HL-60 (cell line): ENCODE measurements at regions not wholly inside any gene's neighbourhood (a gene's known extent, or its start where the extent isn't known, plus 50 kb on each side); places are given as distances from the start of the nearest gene placed in this dataset.

ENCODE experiments used
- DNase-seq, 2 experiments: peaks; one replicate each; pipeline ENCODE4 v3.0.0-alpha.2; 2010 to 2020; ENCODE audit warnings: low read depth in 1 of 2, low spot score in 1 of 2
- H3K27ac ChIP-seq: fragments of 250-450 bp; sonication (Bioruptor Pico); replicated peaks from 2 replicates; pipeline ENCODE4 v1.5.1; 2020; ENCODE audit warnings: mild to moderate bottlenecking, moderate library complexity
- H3K27me3 ChIP-seq: fragments of 250-450 bp; sonication (Bioruptor Pico); 2 replicates; pipeline ENCODE4 v1.5.1; 2021; ENCODE audit warnings: mild to moderate bottlenecking, moderate library complexity; ENCODE audit not compliant: insufficient read depth, poor library complexity, severe bottlenecking
- H3K4me3 ChIP-seq: replicated peaks from 2 replicates; pipeline ENCODE4 v1.5.1; 2011; ENCODE audit warnings: mild to moderate bottlenecking, control low read depth, low read length; ENCODE audit not compliant: insufficient read depth
- CTCF ChIP-seq: IDR thresholded peaks from one replicate; pipeline ENCODE4 v1.5.1; 2011; ENCODE audit warnings: low read length, control low read depth, inconsistent platforms; ENCODE audit not compliant: insufficient read depth
- GABPA ChIP-seq: IDR thresholded peaks from 2 replicates; pipeline ENCODE4 v1.6.1; 2012; ENCODE audit warnings: low read depth
- POLR2AphosphoS5 ChIP-seq: IDR thresholded peaks from 2 replicates; pipeline ENCODE4 v1.6.1; 2012; ENCODE audit warnings: low read depth
- REST ChIP-seq: IDR thresholded peaks from 2 replicates; pipeline ENCODE4 v1.6.1; 2012; ENCODE audit warnings: low read depth; ENCODE audit not compliant: insufficient replicate concordance
- SPI1 ChIP-seq: IDR thresholded peaks from 2 replicates; pipeline ENCODE4 v1.6.1; 2012; ENCODE audit warnings: low read depth, mild to moderate bottlenecking, borderline replicate concordance

- H3K27me3 ChIP-seq = no peaks in the 10 kb centered on the region
- no peak for TF ChIP-seq SPI1
- TF ChIP-seq POLR2AphosphoS5 = no peak
- no peak for TF ChIP-seq CTCF
- no peak for TF ChIP-seq GABPA
- no peak for TF ChIP-seq REST
- no peak overlapping the region for H3K4me3 ChIP-seq
- no peak overlapping the region for H3K27ac ChIP-seq
- no peak for DNase-seq
Measured at GRCh38 chr13:105220881-105221280, 1314.6 kb downstream of the EFNB2 start.

- no peak for DNase-seq
- Histone ChIP-seq H3K27ac (no peak overlapping the region), H3K4me3 (no peak overlapping the region), H3K27me3 (no peaks in the 10 kb centered on the region)
- TF ChIP-seq REST (no peak), CTCF (no peak), SPI1 (no peak), POLR2AphosphoS5 (no peak), GABPA (no peak)
Measured at GRCh38 chr13:105220063-105220462, 1315.4 kb downstream of the EFNB2 start.

- H3K27ac ChIP-seq = no peak overlapping the region
- DNase-seq = no peak
- H3K4me3 ChIP-seq = no peak overlapping the region
- TF ChIP-seq SPI1 = no peak
- TF ChIP-seq GABPA = no peak
- TF ChIP-seq POLR2AphosphoS5 = no peak
- no peak for TF ChIP-seq CTCF
- no peak for TF ChIP-seq REST
- no peaks in the 10 kb centered on the region for H3K27me3 ChIP-seq
Measured at GRCh38 chr13:105219651-105220050, 1315.8 kb downstream of the EFNB2 start.
